NCI-H69 (cell line): ENCODE measurements at regions not wholly inside any gene's neighbourhood (a gene's known extent, or its start where the extent isn't known, plus 50 kb on each side); places are given as distances from the start of the nearest gene placed in this dataset.

Experiments used
- DNase-seq: peaks from one replicate; lab custom pipeline; 2025; lab: John Stamatoyannopoulos, UW

GRCh38 chr3:18044191-18044590 is 301.8 kb upstream of the TBC1D5 start:
- DNase-seq = peak; percentile 55

GRCh38 chr3:18036450-18036815 is 294.0 kb upstream of the TBC1D5 start:
- no peak for DNase-seq

GRCh38 chr3:18035641-18036449 is 293.4 kb upstream of the TBC1D5 start:
- no peak for DNase-seq

DNA sequence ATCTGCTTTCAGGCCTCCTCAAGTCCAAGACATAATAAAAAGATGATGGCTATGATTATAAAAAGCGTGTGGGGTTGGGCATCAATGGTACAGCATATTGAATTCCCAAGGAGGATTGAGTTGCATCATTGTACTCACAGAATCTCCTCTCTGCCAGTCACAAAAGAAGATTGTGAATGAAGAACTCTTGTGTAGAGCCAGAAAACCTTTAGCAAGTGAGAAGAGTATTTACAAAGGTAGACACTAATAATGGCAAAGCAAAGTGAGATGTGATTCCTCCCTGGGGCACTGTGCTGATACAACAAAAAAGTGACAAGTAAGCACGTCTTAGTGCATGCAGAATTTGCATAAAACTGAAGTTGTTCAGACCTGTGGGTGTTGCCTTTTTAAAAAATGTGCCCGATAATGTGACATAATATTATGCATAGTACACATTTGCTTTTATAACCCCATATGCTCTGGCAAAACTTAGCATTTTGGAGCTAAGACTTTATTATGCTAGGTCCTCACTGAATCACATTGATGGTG is 291.2 kb upstream of the TBC1D5 start:
- DNase-seq = no peak

- DNase-seq = peak; percentile 84
These were observed 288.0 kb upstream of the TBC1D5 start for GRCh38 chr3:18030371-18030870.

- peak; percentile 21 for DNase-seq
These were observed 284.9 kb upstream of the TBC1D5 start for GRCh38 chr3:18027161-18027939.

DNA sequence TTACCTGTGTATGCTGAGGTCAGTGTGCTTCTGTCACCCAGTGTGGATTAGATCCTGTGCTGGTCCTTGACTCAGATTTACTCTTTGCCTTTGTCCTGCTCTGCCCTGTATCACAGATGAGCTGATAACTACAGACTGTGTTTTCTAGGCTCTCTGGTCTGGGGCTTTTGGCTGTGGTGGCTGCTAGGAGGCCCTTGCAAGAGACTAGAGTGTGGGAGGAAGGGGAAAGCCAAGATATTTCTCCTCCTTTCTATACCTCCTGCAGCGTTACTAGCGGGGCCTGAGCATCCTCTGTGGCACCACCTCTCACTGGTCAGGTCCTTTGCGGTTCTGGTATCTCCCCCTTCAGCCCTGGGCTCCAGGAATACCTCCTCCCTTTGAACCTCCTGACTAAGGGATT is 282.3 kb upstream of the TBC1D5 start:
- no peak for DNase-seq

DNA sequence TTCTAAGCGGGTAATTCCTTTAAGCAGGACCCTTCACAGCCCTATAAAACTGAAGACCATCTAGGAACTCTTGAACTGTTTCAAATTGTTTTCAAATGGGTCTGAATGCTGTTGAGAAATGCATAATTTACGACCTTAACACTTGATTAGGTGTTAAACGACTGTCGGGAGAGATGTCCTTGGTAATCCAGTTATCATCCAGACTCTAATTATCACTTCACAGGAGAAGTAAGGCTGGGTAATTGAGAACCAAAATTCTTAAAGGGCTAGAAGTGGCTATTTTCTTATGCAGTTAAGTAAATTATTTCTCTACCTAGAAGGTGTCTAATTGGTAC is 276.7 kb upstream of the TBC1D5 start:
- no peak for DNase-seq

DNA sequence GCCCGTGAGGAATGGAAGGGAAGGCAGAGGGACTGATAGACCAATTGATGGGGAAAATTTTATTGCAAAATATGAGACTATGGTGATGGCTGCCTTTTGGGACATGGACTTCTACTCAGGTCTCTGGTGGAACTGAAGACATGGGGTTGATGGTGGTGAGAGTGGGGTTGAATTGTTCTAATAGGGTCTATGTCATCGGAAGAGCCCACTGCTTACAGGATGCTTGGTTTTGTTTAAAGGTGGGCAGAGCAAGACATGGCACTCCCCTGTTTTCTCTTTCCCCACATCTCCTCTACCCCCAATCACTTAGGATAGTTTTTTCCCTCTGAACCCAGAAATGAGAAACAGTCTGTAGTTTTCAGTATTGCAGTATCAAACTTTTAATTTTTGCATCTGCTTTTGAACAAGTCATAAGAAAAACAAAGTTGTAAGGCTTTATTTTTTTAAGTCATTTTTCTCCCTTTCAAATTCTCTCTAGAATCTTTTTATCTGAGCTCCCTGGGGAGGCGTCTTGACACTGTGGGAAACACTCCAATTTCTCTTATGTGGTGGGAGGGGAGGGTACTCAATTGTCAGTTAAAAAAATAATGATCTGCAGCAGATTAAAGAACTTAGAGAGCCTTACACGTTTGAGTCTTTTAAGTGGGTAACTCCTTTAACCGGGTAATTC is 276.2 kb upstream of the TBC1D5 start:
- no peak for DNase-seq

DNA sequence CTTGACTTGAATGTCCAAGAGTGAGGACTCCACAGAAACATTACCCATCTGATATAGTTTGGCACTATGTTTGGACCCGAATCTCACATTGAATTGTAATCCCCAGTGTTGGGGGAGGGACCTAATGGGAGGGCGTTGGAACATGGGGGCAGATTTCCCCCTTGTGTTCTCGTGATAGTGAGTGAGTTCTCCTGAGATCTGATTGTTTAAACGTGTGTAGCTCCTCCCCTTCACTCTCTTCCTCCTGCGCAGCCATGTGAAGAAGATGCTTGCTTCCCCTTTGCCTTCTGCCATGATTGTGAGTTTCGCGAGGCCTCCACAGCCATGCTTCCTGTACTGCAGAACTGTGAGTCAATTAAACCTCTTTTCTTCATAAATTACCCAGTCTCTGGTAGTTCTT is 273.9 kb upstream of the TBC1D5 start:
- no peak for DNase-seq

DNA sequence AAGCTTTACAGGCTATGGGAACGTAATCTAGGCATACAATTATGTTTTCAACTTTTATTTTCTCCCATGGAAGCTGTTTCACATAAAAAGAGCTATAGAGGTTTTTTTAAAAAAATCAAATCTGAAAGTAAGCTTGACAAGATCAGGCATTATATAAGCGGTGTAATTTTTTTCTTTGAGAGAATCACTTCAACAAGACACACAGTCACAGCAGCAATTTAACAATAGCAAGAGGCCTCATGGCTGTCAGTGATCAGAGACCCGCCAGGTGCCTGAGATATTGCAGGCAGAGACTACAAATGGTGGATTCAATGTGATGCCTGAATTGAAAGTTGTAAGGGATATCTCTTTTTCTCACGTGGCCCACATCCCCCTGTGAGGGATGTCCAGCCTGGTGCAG is 270.5 kb upstream of the TBC1D5 start:
- no peak for DNase-seq

DNA sequence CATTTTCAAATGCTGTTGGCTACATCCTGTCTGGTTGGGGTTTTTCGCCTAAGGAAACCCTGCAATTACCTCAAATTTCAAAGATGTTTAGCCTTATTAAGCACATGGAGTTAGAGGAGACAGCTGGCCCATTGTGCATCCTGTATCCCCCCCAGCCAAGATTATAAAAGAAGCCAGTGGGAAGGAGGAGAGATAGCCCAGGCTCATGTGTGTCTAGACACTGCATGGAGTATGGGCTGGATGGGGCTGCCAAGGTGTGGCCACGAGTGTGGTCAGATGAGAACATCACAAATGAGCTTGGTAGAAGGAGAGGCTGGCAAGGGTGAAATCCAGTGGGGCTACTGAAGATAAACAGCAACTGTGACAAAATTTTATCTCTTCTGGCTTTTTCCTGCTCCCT is 270.0 kb upstream of the TBC1D5 start:
- peak; percentile 72 for DNase-seq

DNA sequence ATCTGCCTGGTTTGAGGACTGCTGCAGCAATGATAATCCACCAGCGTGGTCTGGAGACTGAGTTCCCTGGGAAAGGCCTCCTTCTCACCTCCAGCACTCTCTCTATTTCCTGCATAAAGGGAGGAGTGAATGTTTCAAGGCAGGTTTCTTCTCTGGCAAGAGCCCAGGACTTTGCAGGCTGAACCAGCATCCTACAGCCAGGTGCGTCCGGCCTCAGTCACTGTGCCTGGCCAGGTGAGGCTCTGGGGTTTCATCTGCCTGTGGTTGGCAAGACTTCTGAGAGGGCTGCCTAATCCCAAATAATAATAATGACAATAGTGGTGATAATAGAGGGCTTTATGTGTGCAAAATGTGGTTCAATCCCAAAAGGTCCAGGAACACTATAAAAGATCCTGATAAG is 269.0 kb upstream of the TBC1D5 start:
- peak; percentile 6 for DNase-seq

DNA sequence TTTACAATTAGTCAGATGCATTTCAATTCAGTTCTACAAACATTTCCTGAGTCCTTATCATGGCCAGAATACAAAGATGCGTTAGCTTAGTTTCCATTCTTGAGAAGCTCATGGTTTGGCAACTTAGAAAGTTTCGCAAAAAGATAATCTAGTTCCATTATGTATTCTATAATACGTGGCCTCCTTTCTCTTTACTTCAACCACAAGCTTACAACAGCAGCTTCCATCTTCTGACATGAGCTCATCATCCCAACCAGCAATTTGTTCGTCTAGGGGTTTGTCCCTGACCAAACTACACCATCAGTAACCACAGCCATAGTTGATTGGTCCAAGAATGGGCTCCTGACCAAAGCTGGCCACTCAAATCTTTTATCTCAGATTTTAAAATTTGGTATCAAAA is 267.6 kb upstream of the TBC1D5 start:
- DNase-seq = no peak

GRCh38 chr3:18008706-18009368 is 266.4 kb upstream of the TBC1D5 start:
- no peak for DNase-seq

GRCh38 chr3:18007980-18008379 is 265.5 kb upstream of the TBC1D5 start:
- no peak for DNase-seq

- DNase-seq = peak; percentile 11
These were observed 253.3 kb upstream of the TBC1D5 start for GRCh38 chr3:17995769-17996168.

DNA sequence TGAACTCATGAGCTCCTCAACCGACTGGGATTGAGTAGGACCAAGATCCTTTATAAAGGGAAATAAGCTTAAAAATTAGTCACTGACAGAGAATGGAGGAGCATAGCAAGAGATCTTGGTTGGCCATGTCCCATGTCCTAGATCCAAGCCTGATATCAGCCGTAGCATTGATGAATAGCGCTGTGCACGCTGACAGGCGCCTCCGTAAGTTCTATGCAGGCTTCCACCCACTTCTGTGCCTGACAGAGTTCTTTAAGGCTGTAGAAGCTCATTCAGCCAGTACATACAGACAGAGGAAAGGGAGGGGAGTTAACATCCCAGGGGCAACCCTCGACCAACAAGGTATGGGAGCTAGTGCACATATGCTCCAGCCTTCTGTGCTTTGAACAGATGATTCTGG is 251.7 kb upstream of the TBC1D5 start:
- DNase-seq = no peak

GRCh38 chr3:17990390-17990789 is 248.0 kb upstream of the TBC1D5 start:
- no peak for DNase-seq

- peak; percentile 31 for DNase-seq
These were observed 244.0 kb upstream of the TBC1D5 start for GRCh38 chr3:17986348-17986816.

- DNase-seq = no peak
These were observed 243.4 kb upstream of the TBC1D5 start for GRCh38 chr3:17985658-17986347.
